Activated CD8-positive, alpha-beta T cell treated with anti-CD3 and anti-CD28 coated beads for 36 hours (primary cell): ENCODE measurements at regions not wholly inside any gene's neighbourhood (a gene's known extent, or its start where the extent isn't known, plus 50 kb on each side); places are given as distances from the start of the nearest gene placed in this dataset.

Source experiments
- ATAC-seq: fragments of 200-7000 bp; cut with Tn5 transposase; one replicate; pipeline ENCODE4 v1.10.0; 2021; ENCODE audit warnings: mild to moderate bottlenecking, moderate library complexity
- CTCF ChIA-PET: fragments of 350-600 bp; sonication (Branson Sonifier 250); formaldehyde crosslinking; loops from one replicate; lab custom pipeline; 2021; ENCODE audit warnings: antibody characterized with exemption; lab: Charles Lee
- POLR2A ChIA-PET: fragments of 350-600 bp; sonication (Branson Sonifier 250); formaldehyde crosslinking; loops from one replicate; lab custom pipeline; 2021; ENCODE audit warnings: antibody characterized with exemption; lab: Charles Lee
- DNase-seq: peaks from one replicate; pipeline ENCODE4 v3.0.0-alpha.2; 2020
- H3K27ac Mint-ChIP-seq: one replicate; pipeline ENCODE4 v1.8.0; 2021; ENCODE audit warnings: mild to moderate bottlenecking, mixed read lengths
- H3K27me3 Mint-ChIP-seq: one replicate; pipeline ENCODE4 v1.8.0; 2021; ENCODE audit warnings: mixed read lengths
- H3K36me3 Mint-ChIP-seq: one replicate; pipeline ENCODE4 v1.8.0; 2021; ENCODE audit warnings: low read depth, mixed read lengths
- H3K4me1 Mint-ChIP-seq: one replicate; pipeline ENCODE4 v1.8.0; 2021; ENCODE audit warnings: low read depth, mixed read lengths
- H3K4me3 Mint-ChIP-seq: one replicate; pipeline ENCODE4 v1.8.0; 2021; ENCODE audit warnings: mild to moderate bottlenecking, moderate library complexity, mixed read lengths
- H3K9me3 Mint-ChIP-seq: one replicate; pipeline ENCODE4 v1.8.0; 2021; ENCODE audit warnings: mixed read lengths
- intact Hi-C: fragments of 100-400 bp; cut with micrococcal nuclease; formaldehyde crosslinking; loops from one replicate; pipeline ENCODE4 v1.10.0; 2022
- TF ChIP-seq, protein P1 (sequence below): fragments of 200-600 bp; IDR thresholded peaks from one replicate; pipeline ENCODE4 v1.8.0; 2022; ENCODE audit warnings: antibody characterized with exemption, mild to moderate bottlenecking

DNA sequence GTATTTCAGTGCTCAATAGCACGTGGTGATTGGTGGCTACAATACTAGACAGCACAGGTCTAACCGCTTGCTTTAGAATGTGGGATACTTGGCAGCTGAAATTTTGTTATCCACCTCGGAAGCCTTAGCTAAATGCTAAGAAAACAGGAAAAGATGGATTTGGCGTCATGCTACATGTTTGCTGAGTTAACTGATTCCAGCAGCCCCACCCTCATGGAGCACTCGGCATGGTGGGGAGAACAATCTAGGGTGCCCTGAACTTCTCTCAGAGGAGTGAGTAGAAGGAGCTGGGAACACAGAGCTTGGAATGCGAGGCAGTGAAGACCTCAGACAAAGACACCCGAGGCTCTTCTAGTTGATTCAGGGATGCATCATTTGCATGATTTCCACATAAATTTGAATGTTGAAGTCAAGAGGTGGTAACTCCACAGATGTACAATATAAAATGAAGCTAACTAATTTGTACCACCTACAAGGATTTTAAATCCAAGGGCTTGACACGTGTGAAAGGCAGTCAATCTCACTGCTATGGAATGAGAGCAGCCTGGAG lies 145.1 kb upstream of the FSTL4 start:
- CTCF ChIA-PET, result interaction anchor here (0.7 to 4.1 kb wide), 2 partner anchors 111 to 187 kb away, joined by 4 to 34 read pairs; no protein-coding TSS in a partner anchor
- no peak overlapping the region for H3K4me3 Mint-ChIP-seq
- no peaks in the 10 kb centered on the region for H3K36me3 Mint-ChIP-seq
- H3K9me3 Mint-ChIP-seq, result no peaks in the 10 kb centered on the region
- POLR2A ChIA-PET, result no interaction called here
- ATAC-seq (no peak), DNase-seq (no peak)
- peaks cover 15% of the 10 kb centered on the region for H3K27me3 Mint-ChIP-seq
- TF ChIP-seq, protein P1, sequence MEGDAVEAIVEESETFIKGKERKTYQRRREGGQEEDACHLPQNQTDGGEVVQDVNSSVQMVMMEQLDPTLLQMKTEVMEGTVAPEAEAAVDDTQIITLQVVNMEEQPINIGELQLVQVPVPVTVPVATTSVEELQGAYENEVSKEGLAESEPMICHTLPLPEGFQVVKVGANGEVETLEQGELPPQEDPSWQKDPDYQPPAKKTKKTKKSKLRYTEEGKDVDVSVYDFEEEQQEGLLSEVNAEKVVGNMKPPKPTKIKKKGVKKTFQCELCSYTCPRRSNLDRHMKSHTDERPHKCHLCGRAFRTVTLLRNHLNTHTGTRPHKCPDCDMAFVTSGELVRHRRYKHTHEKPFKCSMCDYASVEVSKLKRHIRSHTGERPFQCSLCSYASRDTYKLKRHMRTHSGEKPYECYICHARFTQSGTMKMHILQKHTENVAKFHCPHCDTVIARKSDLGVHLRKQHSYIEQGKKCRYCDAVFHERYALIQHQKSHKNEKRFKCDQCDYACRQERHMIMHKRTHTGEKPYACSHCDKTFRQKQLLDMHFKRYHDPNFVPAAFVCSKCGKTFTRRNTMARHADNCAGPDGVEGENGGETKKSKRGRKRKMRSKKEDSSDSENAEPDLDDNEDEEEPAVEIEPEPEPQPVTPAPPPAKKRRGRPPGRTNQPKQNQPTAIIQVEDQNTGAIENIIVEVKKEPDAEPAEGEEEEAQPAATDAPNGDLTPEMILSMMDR, result no peak
- H3K27ac Mint-ChIP-seq, result no peak overlapping the region
- intact Hi-C loops, result loop anchor here (10.0 kb wide), 2 partner anchors 107 to 177 kb away; no protein-coding TSS in a partner anchor
- H3K4me1 Mint-ChIP-seq, result peaks cover 4% of the 10 kb centered on the region

DNA sequence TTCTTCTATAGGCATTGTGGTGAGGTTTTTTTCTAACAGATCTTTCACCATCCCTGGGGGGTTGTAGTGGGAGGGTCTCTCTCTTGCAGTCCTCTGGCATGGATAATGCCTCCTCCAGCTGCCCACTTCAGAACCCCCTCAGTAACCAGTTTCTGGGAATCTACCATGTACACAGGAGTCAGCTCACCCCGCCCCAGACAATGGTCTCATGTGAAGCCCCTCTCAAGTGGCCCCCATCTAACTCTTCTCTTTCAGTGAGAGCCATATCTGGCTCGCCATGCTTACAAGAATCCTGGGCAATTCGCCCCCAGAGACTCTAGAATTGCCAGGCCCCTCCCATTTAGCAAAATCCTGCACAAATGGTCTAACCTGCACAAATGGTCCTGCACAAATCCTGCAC lies 144.4 kb upstream of the FSTL4 start:
- Mint-ChIP-seq H3K36me3 (no peaks in the 10 kb centered on the region), H3K27ac (no peak overlapping the region), H3K27me3 (peaks cover 15% of the 10 kb centered on the region), H3K4me3 (no peak overlapping the region), H3K9me3 (no peaks in the 10 kb centered on the region), H3K4me1 (peaks cover 4% of the 10 kb centered on the region)
- ChIA-PET CTCF (interaction anchor here (1.9 to 4.1 kb wide), 2 partner anchors 11 to 112 kb away, joined by 8 to 34 read pairs; no protein-coding TSS in a partner anchor), POLR2A (no interaction called here)
- intact Hi-C loops, result loop anchor here (10.0 kb wide), 2 partner anchors 108 to 178 kb away; no protein-coding TSS in a partner anchor
- TF ChIP-seq, protein P1, result no peak
- ATAC-seq (no peak), DNase-seq (no peak)

DNA sequence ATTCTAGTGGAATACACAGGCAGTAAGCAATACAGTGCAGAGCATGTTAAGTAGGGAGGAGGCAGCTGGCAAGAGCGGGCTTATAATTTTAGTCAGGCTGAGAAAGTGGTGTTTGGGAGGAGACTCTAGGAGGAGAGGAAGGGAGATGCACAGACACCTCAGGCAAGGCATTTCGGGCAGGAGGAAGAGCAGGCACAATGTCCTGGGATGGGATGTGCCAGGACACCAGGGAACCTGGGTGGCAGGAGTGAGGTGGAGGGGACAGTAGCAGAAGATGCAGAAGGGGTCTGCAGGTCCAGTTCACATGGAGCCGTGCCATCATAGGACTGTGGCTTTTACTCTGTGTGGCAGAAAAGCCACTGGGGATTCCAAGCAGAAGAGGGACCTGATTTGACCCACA lies 143.7 kb upstream of the FSTL4 start:
- no peaks in the 10 kb centered on the region for H3K36me3 Mint-ChIP-seq
- H3K27ac Mint-ChIP-seq, result no peak overlapping the region
- ChIA-PET POLR2A (no interaction called here), CTCF (interaction anchor here (1.6 to 4.1 kb wide), 3 partner anchors 10 to 189 kb away, joined by 3 to 34 read pairs (median 8); no protein-coding TSS in a partner anchor)
- TF ChIP-seq, protein P1, result no peak
- DNase-seq, result no peak
- H3K4me1 Mint-ChIP-seq, result peaks cover 4% of the 10 kb centered on the region
- H3K9me3 Mint-ChIP-seq, result no peaks in the 10 kb centered on the region
- H3K27me3 Mint-ChIP-seq, result peaks cover 15% of the 10 kb centered on the region
- ATAC-seq, result no peak
- H3K4me3 Mint-ChIP-seq, result no peak overlapping the region
- intact Hi-C loops, result loop anchor here (10.0 kb wide), 2 partner anchors 109 to 179 kb away; no protein-coding TSS in a partner anchor

DNA sequence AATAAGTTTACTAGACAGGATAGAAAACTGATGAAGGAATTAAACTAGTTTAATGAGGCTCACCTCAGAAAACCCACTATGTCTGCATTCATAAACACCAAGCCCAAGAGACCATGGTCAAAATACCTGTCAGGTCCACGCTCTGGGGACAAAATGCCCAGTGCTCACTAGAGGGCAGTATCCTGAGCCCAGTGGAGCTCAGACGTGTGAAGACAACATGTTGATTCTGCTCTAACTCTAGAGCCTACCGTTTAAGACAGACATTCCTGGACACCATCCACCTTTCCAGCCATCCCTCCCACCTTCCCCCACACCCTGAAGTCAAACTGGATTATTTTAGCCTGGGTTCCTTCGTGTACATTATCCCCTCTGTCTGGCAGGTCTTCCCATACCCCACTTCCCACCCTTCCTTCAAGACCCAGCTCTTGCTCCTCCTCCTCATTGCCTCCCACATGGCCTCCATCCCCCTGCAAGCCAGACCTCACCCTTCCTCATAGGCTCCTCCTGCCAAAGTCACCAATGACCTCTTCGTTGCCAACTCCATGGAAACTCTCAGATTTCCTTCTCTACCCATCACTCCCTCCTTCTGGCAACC lies 142.3 kb upstream of the FSTL4 start:
- ChIA-PET POLR2A (no interaction called here), CTCF (interaction anchor here (1.3 to 4.1 kb wide), 5 partner anchors 11 to 190 kb away, joined by 3 to 34 read pairs (median 4); no protein-coding TSS in a partner anchor)
- H3K27me3 Mint-ChIP-seq, result peaks cover 15% of the 10 kb centered on the region
- H3K9me3 Mint-ChIP-seq, result no peaks in the 10 kb centered on the region
- no peaks in the 10 kb centered on the region for H3K36me3 Mint-ChIP-seq
- peaks cover 4% of the 10 kb centered on the region for H3K4me1 Mint-ChIP-seq
- ATAC-seq (peak; percentile 66), DNase-seq (peak; percentile 53)
- no peak overlapping the region for H3K4me3 Mint-ChIP-seq
- TF ChIP-seq, protein P1, result peak; percentile 61
- no peak overlapping the region for H3K27ac Mint-ChIP-seq
- intact Hi-C loops, result loop anchor here (10.0 kb wide), 2 partner anchors 110 to 180 kb away; no protein-coding TSS in a partner anchor

DNA sequence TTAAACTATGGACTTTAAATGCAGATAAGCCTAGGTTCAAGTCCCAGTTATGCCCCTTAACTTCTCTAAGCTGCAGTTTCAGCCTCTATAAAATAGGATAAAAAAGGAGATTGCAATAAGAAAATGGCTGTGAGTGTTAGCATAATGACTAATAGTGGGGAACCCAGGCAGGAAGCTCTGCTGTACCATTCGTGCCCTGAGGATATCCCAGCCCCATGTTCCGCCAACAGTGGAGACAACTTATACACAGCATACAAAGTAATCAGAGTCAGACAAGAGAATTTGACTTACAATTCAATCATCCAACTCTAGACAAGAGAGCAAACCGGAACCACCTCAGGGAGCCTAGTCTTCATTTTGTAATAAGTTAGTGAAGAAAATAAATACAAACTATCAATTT lies 141.5 kb upstream of the FSTL4 start:
- intact Hi-C loops, result loop anchor here (10.0 kb wide), 2 partner anchors 111 to 181 kb away; no protein-coding TSS in a partner anchor
- CTCF ChIA-PET, result interaction anchor here (1.1 to 1.4 kb wide), 3 partner anchors 10 to 152 kb away, joined by 3 to 5 read pairs (median 4); no protein-coding TSS in a partner anchor
- no peak for ATAC-seq
- no peak overlapping the region for H3K4me3 Mint-ChIP-seq
- POLR2A ChIA-PET, result no interaction called here
- no peaks in the 10 kb centered on the region for H3K9me3 Mint-ChIP-seq
- no peak for DNase-seq
- no peak overlapping the region for H3K27ac Mint-ChIP-seq
- H3K4me1 Mint-ChIP-seq, result peaks cover 2% of the 10 kb centered on the region
- no peaks in the 10 kb centered on the region for H3K36me3 Mint-ChIP-seq
- TF ChIP-seq, protein P1, result no peak
- peaks cover 15% of the 10 kb centered on the region for H3K27me3 Mint-ChIP-seq
